DLD1 (cell line): ENCODE measurements at regions not wholly inside any gene's neighbourhood (a gene's known extent, or its start where the extent isn't known, plus 50 kb on each side); places are given as distances from the start of the nearest gene placed in this dataset.

Experiments
- in situ Hi-C: cut with HindIII; loops from 2 replicates; pipeline ENCODE4 v1.10.0; 2017; ENCODE audit warnings: low sequenced_read_pairs

DNA sequence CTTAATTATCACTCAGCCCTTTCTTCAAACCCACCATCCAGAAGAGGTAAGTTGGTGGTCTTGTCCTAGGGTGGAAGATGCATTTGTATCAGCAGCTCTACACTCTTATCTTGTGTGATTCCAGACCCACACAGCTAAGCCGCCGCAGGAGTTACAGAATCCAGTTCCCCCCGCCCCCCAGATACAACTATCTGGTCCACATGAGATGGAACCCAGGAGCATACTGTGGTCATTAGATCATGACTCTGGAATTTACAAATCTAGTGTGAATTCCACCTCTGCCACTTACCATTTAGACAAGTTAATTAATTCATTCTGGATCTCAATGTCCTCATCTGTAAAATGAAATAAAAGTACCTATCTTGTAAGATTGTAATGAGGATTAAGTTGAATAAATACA, 486.4 kb downstream of the BCL11A start:
- in situ Hi-C loops, result no loop called here

DNA sequence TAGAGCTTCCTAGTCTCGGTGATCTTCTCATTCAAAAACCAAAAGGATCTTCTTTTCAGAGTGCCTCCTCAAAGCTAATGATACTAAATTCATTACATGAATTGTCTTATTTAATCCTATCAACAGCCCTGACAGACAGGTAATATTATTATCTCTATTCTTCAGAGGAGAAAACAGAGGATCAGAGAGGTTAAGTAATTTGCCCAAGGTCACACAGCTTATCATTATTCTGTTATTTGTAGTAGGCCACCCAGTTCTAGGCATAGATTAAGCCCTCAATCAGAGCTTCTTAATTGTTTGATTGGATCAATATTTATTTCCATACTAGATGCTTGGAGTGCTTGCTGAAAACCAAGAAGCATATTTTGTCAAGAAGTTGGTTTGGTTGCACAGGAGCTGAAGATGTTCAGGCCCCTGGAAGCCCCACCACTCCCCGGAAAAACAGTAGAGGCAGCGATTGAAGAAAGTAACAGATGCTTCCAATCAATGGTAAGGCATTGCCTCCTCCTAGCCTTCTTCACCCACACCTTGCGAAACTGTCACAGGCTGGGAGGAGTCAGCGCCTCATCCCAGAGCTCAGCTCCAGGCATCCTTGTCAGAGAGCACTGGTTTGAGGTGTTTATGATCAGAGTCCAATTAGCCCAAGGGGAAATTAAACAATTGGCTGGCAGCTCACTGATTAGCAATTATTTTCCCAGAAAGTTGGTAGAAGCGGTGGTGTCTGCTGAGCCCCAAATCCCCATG, 487.2 kb downstream of the BCL11A start:
- in situ Hi-C loops, result no loop called here

DNA sequence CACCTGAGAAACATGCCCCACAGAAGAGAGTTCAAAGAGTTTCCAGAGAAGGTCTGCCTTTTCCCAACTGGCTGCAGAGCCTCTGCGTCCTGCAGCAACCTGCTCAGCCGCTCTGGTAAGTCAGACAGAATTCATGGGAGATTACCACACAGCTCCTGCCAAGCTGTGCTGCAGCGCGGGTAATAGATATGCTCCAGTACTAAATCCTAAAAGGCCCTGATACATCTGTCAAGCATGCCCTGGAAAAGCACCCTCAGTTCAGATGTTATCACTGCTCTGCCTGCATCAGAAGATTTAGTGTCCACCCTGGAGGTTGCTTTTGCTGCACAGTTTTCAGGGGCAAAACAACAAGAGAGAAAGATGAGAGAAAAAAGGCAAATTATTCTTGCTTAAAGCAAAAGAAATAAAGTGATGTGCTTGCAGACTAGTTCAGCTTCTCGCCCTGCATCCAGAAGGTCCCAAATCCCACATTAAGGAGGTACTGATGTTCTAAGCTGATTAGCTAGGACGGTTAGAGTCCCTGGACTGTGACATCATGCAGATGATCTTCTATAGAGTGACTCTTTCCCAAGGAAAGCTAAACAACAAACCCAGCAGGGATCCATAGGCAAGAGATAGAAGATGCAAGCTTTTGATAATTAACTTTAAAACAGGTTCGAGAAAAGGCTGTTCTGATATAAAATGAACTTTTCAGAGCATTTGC, 488.6 kb downstream of the BCL11A start:
- in situ Hi-C loops, result no loop called here

DNA sequence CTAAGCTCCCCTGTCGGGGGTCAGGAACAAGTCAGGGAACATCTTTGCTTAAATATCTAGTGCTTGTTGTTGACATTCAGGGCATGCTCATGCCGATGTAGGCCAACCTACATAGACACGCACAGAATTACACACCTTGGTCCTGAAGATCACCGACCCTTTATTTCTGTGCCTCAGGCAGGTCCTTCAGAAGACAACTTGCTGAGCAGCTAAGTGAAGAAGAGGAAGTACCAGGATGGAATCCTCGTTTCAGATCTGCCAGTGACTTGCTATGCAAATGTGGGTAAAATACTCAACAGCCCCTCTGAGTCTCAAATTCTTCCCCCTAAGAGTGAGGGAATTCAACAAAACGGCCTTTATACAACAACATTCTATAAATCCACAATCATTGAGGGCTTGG, 494.7 kb downstream of the BCL11A start:
- in situ Hi-C loops, result no loop called here

DNA sequence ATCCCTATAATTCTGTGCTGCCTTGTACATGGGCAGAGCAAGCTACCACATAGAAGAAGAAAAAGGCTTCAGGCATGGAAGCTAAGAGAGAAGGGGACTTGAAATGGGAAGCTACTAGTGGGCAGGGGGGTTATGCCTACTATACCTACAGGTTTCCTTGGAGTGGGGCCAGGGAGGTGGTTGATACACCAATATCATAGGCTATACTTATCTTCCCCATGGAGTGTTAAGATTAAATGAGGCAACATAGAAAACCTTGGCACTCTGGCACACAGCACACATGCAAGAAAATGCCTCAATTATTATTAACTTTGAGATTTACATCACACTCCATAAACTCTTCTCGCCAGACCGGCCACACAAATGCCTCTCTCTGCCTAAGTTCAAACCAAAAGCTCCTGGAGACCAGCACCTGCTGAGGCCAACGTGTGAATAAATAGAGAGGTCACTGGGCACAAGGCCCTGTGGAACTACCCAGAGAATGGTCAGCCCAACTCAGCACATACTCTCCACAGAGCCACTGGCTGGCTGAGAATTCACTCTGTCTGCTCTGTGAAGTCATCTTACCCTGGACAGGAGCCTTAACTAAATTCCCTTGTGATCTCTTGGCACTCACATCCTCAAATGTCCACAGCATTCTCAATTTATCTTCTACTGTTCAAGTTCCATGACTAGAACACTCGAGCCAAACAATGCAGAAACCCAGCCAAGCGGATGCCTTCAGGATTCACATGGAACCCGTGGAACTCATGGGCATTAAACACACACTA, 498.7 kb downstream of the BCL11A start:
- in situ Hi-C loops, result no loop called here

DNA sequence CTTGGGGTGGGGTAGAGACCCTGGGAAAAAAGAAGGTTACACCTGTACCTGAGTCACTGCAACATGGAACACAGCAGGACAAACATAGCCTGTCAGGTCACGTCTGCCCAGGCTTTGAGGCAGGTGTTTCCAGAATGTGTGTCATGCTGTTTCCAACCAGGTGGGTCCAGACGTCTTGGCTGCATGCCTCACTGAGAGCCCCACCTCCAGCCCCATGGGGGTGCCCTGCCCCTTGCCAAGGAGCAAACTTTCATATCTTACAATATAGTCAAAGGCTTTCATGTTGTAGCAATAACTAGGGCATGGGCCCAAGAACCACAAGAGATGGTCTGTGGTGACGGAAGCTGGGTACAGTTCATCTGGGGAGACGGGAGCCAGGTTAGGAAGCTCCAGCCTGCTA, 499.7 kb downstream of the BCL11A start:
- in situ Hi-C loops, result no loop called here

DNA sequence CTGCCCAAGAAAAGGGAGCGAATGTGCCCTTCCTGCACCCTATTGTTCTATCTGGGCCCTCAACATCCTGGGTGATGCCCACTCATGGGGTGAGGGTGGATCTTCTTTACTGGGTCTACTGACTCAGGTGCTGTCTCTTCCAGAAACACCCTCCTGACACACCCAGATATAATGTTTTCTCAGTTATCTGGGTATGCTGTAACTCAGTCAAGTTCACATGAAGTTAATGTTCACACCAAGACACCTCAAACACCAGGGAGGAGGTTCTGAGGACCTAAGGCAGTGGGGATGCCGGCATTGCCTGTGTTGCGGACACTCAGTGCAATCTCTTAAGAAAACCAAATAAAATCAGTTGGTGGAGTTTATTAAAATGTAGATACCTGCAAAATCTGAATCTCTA, 500.9 kb downstream of the BCL11A start:
- in situ Hi-C loops, result no loop called here

DNA sequence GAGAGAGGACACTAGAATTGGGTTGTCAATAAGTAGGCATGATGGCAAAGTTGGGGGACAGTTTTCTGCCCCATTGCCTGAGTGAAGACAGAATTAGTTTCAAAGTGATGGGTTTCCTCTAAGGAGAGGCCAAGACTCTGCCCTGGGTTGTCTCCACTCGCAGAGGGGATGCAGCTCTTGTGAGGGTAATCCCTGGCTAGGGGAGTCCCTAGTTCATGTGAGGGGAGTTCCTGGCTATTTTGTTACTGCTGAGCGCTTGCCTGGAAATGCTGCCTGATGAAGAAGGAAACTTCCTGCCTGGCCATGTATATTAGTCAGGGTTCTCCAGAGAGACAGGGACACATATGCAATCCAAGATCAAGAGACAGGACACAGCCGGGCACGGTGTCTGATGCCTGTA, 501.5 kb downstream of the BCL11A start:
- in situ Hi-C loops, result no loop called here

DNA sequence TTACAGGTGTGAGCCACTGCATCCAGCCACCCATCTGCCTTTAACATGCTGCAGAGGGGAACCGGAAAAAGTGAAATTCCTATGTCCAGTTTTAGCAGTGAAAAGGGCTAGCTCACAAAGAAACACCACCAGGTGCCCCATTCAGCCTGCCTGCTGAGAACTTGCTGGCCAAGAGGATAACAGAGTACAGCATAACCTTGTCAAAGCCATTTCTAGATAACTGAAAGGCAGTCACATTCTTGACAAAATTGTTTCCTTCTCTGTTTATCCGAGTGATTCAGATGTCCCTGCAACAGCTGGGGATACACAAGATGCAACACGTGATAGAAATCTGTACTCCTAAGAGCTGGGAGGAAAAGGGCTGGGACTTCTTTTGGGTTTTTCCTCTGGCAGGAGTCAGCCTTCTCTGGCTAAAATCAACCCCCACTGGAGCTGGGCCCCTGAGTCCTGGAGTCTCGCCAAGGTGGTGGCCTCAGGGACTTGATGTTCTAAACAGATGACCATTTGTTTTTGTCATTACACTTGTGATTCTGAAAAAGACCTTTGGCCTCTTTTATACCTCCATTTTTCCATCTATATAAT, 505.4 kb downstream of the BCL11A start:
- in situ Hi-C loops, result no loop called here

DNA sequence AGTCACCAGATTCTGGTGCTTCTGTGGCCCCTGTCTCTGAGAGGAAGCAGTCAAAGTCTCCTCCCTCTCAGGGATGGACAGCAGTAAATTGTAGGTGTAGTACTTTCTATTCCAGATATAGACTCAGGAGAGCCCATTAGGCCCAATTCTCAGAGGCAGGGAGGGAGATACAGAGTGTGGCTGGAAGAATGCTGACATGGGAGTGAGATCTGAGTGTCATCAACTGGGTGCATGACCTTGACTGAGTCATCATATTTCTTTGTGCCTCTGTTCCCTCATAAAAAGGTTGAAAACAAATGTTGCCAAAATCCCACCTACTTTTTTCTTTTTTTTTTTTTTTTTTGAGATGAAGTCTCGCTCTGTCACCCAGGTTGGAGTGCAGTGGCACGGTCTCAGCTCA, 506.1 kb downstream of the BCL11A start:
- in situ Hi-C loops, result no loop called here

DNA sequence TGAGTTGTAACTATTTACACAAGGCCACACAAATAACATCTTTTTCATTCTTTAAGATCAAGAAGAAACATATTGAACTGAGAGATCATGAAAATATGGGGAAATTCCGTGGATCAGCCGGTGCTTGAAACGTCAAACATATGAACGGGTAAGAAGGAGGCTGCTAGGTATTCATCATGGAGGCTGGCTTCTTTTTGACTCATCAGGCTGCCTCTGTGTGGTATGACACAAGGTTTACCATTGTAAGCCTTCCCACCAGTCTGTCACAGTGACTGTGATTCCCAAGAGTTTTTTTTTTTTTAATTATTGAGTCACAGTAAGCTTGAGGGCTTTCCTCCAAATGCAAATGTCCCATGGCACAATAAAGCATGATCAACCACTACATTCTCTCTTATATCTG, 506.9 kb downstream of the BCL11A start:
- in situ Hi-C loops, result no loop called here

DNA sequence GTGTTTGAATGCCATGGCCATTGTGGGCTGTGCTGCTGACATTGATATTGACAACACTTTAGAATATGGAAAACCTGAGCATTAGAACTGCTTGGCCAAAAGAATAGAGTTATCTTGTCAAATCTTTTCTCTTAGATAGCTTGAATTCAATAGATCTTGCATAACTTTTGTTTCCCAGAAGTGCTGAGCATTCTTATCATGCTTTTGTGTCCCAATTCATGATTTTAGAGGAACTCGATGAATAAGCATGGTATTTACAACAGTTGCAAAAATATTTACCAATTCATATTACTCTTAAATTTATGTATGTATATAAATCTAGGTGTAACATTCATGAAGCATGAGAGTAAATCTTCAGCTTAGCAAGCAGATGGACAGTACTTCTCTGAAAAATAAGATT, 508.0 kb downstream of the BCL11A start:
- in situ Hi-C loops, result no loop called here

DNA sequence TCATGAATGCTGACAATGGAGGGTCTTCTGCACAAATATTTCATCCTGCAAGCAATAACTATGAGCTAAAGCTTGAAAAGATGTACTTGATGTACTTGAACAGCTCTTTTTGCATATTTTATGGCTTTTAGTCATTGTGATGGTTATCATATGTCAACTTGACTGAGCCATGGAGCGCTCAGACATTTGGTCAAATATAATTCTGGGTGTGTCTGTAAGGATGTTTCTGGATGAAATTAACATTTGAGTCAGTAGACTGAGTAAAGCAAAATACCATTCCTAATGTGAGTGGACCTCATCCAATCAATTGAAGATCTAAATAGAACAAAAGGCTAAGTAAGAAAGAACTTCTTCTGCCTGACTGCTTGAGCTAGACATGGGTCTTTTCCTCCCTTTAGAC, 509.0 kb downstream of the BCL11A start:
- in situ Hi-C loops, result no loop called here

DNA sequence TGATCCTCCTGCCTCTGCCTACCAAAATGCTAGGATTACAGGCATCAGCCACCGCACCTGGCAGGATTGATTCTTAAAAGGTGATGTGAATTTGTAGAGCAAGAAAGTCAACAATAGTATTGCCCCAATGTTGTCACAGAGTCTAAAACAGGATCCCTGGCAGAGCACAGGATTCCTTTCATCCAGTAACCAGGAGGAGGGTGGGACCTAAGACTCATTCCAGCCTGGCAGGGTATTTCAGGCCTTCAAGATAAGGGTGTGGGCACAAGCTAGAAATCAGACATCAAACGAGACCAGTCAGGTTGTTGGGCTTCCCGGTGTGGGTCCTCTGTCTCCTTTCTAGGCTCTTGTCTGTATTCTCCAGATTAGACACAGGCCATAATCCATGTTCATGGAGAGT, 511.4 kb downstream of the BCL11A start:
- in situ Hi-C loops, result no loop called here

DNA sequence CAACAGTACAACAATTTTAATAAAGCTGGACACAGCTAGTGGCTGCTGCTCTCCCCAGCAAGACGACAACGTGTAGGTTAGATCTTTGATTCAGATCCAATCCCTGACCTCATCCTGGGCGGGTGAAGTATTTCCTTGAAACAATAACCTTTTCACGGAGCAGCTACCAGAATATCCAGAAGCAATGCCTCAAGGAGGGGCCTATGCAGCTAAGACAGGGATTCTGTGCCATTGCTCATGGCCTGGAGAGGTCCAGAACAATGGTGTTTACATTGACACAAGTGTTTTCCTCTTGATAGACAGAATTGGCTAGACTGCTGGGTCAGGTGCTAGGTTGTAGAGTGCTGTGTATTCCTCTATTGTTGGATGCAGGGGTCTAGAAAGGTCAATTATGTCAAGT, 520.1 kb downstream of the BCL11A start:
- in situ Hi-C loops, result no loop called here

DNA sequence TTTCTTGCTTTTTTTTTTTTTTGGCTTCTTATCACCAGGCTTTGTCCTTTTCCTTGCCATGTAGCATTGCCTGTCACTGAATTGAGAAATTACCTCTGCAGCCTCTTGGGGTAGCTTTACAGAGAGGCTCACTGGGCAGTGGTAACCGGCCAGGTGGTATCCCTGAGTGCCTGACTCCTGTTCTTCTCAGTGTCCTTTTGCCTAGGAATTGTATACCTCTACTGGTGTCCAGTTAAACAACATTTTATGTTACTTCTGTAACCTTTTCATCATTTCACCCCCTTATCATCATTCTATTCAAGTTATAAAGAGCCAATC, 523.9 kb downstream of the BCL11A start:
- in situ Hi-C loops, result no loop called here

DNA sequence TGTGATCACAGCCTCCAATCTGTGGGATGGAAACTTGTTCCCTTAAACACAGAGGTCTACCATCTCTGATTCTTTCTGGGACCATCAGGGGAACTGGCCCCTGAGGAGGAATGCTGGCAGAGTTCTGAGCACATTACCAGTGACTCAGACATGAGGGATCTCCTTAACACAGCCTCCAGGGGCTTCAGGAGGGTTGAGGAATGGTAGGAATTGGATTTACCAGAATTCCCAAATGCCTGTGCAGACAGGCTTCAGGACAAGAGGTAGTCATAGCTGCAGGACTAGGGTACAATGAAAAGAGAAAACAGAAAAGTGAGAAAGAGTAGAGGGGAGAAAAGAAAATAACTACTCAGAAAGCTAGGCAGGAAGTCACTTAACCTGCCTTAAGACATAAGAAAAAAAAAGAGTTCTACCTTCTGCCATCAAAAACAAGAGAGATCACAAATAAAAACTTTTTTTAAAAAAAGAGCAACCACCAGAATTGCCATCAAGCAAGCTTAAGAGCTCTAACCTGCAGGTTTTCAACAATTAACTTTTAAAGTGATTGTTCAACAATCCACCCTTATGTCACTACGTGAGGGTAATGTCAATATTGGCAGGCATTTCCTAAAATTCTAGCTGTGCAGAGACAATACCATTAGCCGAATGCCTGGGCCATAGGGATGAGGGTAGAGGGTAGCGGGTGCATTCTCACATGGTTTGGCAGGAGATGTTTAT, 524.4 kb downstream of the BCL11A start:
- in situ Hi-C loops, result no loop called here

DNA sequence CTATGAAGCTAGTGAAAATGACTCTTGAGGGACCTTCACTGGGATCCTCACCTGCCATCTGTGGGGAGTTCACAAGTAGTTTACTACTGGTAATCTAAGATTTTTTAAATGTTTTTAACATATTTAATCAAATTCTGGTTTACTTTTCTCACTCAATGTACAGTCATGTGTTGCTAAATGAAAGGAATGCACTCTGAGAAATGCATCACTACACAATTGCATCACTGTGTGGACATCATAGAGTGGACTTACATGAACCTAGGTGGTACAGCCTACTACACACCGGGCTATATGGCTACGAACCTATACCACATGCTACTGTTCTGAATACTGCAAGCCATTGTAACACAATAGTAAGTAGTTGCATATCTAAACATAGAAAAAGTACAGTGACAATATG, 528.0 kb downstream of the BCL11A start:
- in situ Hi-C loops, result no loop called here

DNA sequence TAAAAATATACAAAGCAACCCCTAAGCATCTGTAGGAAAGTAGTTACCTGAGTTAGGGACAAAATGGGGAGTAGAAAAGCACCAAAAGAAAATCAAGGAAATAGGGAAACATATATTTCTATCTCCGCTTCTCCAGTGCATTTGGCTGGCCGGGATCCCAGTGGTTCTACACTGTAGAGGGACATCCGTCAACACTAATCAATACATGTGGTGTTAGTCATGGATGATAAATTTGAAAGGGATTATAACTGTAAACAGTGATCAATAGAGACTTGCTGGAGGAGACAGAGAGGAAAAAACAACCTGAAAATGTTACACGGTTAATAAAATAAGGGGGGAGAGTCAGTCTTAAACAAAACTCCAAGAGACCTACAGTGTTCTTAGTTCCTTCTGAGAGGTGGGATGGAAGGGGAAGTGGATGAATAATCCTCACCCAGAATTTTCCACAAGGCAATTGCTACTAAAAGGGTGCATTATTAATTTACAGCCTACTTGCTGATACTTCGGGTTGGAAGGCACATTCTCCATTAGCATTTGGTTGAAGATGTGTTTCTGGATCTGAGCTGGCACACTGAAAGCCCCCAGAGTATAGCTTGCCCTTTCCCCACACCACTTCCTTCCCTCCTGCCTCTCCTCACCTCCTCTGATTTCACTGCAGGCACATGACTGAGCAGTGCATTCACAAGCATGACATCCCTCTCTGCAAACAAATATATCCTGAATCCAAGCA, 530.0 kb downstream of the BCL11A start:
- in situ Hi-C loops, result no loop called here

DNA sequence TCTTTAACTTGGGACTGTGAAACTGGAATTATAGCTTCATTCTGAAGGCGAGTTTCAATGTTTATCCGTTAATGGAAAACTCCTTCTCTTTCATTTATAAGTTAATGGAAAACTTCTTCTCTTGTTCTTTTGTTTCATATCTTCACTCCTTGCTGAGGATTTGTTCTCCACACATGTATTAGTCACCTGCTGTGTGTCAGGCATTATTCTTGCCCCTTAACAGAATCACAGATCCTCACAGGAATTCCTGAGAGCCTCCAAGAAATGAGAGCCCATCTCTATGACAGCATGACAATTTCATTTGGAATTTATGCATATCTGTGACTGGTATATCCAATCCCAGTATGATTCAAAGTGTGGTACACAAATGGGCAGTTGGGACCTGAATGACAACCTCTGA, 545.8 kb downstream of the BCL11A start:
- in situ Hi-C loops, result no loop called here

DNA sequence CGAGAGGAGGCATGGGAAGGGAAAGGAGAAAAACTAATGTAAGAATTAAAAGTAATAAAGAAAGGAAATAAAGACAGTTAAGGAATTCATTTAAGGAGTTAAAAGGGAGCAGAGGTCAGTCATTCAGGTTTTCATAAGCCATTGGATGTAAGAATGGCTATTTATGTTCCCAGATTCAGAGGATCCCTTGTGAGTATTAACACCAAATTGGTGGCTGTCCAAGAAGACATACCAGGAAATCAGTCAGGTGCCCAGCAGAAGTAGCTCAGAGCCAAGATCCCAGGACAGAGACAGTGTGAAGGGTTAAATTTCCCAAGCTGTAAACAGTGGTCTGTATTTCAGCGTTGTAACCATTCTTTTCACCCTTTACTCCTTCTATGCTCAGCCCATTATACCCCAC, 550.4 kb downstream of the BCL11A start:
- in situ Hi-C loops, result no loop called here
